ENCODE measurements at regions not wholly inside any gene's neighbourhood (a gene's known extent, or its start where the extent isn't known, plus 50 kb on each side); places are given as distances from the start of the nearest gene placed in this dataset.

DNA sequence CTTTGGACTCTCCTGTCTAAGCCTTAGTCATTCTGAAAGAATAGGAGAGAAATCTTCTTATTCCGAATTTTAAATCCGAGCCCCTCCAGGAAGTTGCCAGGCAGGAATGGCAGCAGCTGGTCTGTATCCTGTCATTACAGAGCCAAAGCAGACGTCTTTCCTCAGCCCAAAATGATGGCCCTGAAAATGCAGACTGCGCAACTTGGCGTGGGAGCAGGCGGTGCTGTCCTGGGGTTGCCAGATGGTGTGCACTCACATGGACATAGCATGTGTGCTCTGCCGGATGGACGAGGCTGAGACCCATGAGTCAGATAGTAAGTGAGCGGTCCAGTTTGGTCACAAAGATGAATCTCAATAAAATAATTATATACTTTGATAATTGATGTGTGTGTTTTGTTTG lies 410.4 kb downstream of the KCTD16 start:
- TF ChIP-seq, protein P1, sequence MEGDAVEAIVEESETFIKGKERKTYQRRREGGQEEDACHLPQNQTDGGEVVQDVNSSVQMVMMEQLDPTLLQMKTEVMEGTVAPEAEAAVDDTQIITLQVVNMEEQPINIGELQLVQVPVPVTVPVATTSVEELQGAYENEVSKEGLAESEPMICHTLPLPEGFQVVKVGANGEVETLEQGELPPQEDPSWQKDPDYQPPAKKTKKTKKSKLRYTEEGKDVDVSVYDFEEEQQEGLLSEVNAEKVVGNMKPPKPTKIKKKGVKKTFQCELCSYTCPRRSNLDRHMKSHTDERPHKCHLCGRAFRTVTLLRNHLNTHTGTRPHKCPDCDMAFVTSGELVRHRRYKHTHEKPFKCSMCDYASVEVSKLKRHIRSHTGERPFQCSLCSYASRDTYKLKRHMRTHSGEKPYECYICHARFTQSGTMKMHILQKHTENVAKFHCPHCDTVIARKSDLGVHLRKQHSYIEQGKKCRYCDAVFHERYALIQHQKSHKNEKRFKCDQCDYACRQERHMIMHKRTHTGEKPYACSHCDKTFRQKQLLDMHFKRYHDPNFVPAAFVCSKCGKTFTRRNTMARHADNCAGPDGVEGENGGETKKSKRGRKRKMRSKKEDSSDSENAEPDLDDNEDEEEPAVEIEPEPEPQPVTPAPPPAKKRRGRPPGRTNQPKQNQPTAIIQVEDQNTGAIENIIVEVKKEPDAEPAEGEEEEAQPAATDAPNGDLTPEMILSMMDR (conservative IDR thresholded peaks at IDR 0.05) = no peak
- TF ChIP-seq EZH2 (IDR thresholded peaks at IDR 0.05; ENCODE audit: low read depth) = no peak
